ENCODE measurements at regions not wholly inside any gene's neighbourhood (a gene's known extent, or its start where the extent isn't known, plus 50 kb on each side); places are given as distances from the start of the nearest gene placed in this dataset.

DNA sequence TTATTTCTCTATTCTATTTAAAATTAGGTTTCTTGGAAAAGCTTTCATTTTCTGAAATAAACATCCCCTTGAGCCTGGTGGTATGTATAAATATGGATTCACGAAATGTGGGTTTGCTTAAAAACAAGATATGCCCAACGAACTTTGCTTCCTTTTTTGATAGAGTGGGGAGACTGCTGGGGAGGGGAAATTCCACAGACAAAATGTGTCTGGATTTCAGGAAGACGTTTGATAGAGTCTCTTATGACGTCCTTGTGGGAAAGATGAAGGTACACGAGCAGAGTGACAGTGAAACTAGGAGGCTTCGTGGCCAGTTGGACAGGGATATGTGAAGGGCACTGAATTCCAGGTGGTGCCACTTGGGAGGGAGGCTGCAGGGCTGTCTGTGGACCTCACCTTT, 84.5 kb upstream of the RPS23 start:
- no peak overlapping the region for H3K4me3 ChIP-seq (ENCODE audit: low read length)
- no peak for DNase-seq (ENCODE audit: low read depth)
- TF ChIP-seq, protein P1, sequence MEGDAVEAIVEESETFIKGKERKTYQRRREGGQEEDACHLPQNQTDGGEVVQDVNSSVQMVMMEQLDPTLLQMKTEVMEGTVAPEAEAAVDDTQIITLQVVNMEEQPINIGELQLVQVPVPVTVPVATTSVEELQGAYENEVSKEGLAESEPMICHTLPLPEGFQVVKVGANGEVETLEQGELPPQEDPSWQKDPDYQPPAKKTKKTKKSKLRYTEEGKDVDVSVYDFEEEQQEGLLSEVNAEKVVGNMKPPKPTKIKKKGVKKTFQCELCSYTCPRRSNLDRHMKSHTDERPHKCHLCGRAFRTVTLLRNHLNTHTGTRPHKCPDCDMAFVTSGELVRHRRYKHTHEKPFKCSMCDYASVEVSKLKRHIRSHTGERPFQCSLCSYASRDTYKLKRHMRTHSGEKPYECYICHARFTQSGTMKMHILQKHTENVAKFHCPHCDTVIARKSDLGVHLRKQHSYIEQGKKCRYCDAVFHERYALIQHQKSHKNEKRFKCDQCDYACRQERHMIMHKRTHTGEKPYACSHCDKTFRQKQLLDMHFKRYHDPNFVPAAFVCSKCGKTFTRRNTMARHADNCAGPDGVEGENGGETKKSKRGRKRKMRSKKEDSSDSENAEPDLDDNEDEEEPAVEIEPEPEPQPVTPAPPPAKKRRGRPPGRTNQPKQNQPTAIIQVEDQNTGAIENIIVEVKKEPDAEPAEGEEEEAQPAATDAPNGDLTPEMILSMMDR (conservative IDR thresholded peaks at IDR 0.05; ENCODE audit: low read length) = no peak

- no peak overlapping the region for H3K4me3 ChIP-seq (ENCODE audit: low read length)
- no peak for DNase-seq (ENCODE audit: low read depth)
- TF ChIP-seq, protein P1 (conservative IDR thresholded peaks at IDR 0.05; ENCODE audit: low read length) = no peak
Observed at GRCh38 chr5:82360022-82360421, 81.9 kb upstream of the RPS23 start.

GRCh38 chr5:82359272-82359671, 81.1 kb upstream of the RPS23 start:
- DNase-seq (ENCODE audit: low read depth) = no peak
- no peak overlapping the region for H3K4me3 ChIP-seq (ENCODE audit: low read length)
- TF ChIP-seq, protein P1 (conservative IDR thresholded peaks at IDR 0.05; ENCODE audit: low read length) = no peak

DNA sequence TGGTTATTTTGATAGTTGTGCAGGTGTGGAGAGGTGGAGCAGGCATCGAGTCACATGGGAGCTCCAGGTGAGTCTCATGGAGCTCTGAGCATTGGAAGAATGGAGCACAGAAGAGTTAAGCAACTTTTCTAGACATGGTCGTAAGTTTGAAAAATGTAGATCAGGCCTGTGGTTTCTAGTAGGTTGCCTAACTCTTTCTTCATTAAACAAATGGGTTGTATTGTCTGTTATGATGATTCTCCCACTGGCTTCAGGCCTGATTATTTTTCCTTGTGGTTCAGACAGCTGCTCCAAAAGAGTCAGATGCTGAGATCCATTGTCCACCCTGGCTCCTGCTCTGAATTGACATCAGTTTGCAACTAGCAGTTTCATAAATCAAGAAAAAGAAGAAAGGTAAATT, 80.3 kb upstream of the RPS23 start:
- TF ChIP-seq, protein P1 (conservative IDR thresholded peaks at IDR 0.05; ENCODE audit: low read length) = no peak
- DNase-seq (ENCODE audit: low read depth) = peak; percentile 94
- no peak overlapping the region for H3K4me3 ChIP-seq (ENCODE audit: low read length)

GRCh38 chr5:82356808-82357671, 78.9 kb upstream of the RPS23 start:
- TF ChIP-seq, protein P1 (conservative IDR thresholded peaks at IDR 0.05; ENCODE audit: low read length) = no peak
- peak; percentile 91 for DNase-seq (ENCODE audit: low read depth)
- H3K4me3 ChIP-seq (ENCODE audit: low read length) = no peak overlapping the region

DNA sequence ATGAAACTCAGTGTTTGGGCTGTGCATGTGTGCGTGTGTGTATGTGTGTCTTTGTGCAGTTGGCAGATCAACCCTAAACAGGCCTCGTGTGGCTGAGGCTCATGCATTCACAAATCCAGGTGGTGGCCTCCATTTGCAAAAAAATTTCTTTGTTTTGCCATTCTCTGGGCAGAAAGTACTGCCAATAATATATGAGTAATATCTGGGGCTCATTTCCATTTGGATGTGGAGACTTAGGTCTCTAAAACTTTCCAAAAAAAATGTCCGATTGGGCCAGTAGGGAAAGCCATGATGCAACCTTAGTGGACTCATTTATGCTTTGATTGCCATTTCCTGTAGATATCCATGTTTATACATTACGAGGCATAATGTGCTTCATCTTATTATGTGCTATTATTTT, 77.9 kb upstream of the RPS23 start:
- TF ChIP-seq, protein P1 (conservative IDR thresholded peaks at IDR 0.05; ENCODE audit: low read length) = no peak
- no peak overlapping the region for H3K4me3 ChIP-seq (ENCODE audit: low read length)
- peak; percentile 62 for DNase-seq (ENCODE audit: low read depth)

GRCh38 chr5:82355496-82355895, 77.3 kb upstream of the RPS23 start:
- TF ChIP-seq, protein P1 (conservative IDR thresholded peaks at IDR 0.05; ENCODE audit: low read length) = no peak

More at GRCh38 chr5:82355496-82355895, 77.3 kb upstream of the RPS23 start:
- no peak overlapping the region for H3K4me3 ChIP-seq (ENCODE audit: low read length)
- no peak for DNase-seq (ENCODE audit: low read depth)

Data from AG10803 (cell line).